COR-L47 (cell line): ENCODE measurements at regions not wholly inside any gene's neighbourhood (a gene's known extent, or its start where the extent isn't known, plus 50 kb on each side); places are given as distances from the start of the nearest gene placed in this dataset.
A peak's percentile ranks its signal among the peaks of the same experiment; 100 is the strongest.

ENCODE experiments used
- DNase-seq: peaks from one replicate; lab custom pipeline; 2025; lab: John Stamatoyannopoulos, UW

DNA sequence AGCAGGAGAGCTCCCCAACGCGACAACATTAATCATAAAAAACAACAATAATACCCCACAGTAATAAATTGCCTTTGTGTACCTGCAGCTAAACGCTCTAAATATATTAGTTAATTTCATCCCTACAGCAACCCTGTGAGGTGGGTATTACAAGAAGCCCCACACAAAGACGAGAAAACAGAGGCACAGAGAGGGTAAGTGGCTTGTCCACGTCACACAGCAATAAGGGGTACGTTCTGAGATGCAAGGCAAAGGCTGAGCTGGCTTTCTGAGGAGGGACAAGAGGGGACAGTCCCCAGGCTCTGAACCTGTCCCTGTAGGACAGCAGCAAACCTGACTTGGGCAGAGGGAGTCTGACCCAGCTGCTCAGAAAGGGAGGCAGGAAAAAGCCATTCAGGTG, 78.2 kb downstream of the NCOR2 start:
- DNase-seq = no peak

DNA sequence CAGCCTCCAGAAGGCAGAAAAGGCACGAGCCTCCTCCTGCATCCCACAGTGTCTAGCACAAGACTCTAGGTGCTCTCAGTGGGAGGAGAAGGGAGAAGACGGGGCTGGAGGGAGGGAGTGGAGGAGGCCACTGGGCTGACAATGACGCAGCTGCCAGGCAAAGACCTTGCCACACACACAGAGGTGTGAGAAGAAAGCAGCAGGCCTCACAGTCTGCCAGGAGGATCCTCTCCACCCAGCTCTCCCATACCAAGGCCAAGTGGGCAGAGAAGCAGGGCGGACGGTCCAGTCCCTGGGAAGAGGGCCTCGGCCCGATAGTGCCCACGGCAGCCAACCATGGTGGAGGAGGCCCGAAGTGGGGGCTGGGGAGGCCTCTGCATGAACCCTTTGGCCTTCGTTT, 78.9 kb downstream of the NCOR2 start:
- DNase-seq = no peak

DNA sequence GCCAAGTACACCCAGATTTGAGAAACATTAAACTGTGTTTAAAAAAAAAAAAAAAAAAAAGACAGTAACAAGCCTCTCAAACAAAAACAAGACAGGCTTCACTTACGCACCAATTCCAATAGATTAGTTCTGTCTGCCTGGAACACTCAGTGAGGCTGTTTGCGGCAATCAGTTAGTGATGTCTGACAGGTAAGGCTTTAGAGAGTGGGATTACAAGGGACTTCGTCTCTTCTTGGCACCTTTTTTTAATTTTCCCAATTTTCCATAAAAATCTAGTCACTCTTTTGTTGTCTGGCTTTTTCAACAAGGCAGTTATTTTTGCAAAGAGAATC, 79.6 kb downstream of the NCOR2 start:
- no peak for DNase-seq

DNA sequence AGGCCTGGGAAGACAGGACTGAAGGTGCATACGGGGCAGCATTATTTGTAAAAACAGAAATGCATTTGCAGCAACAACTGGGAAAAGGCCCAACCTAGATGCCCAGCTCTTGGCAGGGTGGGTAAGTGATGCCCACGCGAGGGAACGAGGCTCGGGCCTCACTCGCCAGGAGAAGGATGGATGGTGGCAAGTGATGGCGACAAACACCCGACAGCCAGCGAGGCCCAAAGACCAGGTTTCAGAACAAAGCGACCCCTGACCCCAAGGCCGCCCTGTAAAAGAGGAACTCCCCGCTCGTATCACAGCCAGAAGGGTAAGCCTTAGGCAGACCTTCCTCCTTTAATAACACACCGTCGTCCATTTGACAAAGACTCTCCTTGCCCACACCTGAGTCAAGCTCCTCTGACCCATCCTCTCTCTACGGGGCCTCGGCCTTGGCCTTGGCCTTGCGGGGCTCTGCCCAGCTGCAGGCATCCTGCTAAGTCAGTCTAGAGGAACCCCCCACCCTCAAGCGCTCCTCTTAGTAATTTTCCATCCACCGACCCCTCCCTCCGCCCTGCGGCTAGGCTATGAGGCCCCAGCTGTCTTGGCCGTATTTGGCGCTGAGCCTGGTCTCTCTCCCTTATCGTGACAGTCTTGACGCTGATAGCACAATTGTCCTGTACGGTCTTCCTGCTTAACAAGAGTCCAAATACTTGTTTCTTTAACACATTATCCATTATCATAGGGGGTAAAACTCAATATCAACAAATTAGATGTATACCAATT, 80.2 kb downstream of the NCOR2 start:
- no peak for DNase-seq

DNA sequence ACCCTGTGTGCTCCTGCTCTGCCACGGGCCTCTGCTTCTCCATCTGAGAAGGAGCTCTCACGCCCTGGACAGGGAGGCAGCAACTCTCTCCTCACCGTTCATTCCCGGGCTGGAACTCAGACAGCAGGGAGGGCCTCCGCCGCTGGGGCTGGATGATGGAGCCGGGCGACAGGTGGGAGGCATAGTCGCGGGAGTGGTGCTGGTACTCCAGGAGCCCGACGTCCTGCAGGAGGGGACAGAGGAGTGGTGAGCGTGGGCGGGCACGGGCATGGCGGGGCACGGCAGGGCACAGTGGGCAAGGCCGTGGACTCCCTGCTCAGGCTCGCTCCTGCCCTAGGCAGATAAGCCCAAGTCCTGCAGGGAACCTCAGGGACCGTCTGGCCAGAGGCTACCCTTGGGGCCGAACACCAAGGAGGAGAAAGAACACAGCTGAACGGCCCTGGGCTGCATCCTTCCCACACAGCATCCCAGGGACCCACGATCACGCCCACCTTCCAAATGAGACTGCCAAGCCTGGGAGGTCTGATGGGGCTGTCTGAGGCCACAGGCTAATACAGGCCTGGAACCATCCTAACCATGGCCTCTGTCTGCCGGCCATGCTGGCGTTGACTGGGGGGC, 81.0 kb downstream of the NCOR2 start:
- no peak for DNase-seq

DNA sequence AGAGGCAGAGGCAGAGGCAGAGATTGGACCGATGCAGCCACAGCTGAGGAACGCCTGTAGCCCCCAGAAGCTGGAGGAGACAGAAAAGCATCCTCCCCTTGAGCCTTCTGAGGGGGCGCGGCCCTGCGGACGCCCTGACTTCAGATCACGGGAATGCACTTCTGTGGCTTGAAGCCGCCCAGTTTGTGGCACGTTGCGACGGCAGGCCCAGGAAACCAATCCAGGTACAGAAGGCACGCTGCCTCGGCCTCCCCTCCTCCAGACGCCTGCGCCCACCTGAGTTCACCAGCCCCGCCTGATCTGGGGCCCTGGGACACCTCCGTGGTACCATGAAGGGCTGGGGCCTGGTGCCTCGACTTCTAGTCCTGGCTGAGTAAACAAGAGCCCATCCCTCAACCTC, 82.0 kb downstream of the NCOR2 start:
- DNase-seq = no peak

DNA sequence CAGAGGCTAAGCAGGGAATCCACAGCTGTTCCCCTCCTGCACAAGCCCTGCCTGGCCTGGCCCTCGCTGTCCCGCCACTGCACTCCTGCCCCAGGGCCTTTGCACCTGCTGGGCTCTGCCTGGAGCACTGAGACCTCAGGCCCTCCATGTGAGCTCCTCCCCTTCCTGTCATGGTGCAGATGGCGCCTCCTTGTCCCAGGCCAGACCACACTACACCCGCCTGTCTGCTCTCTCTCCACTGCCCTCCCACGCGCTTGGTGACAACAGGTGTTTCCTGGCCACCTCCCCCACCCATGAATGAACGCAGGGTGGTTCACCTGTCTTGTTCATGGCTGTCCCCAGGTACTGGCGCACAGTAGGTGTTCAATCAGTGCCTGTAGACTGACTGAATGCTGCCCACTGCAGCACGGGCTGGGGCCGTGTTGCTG, 82.9 kb downstream of the NCOR2 start:
- no peak for DNase-seq

DNA sequence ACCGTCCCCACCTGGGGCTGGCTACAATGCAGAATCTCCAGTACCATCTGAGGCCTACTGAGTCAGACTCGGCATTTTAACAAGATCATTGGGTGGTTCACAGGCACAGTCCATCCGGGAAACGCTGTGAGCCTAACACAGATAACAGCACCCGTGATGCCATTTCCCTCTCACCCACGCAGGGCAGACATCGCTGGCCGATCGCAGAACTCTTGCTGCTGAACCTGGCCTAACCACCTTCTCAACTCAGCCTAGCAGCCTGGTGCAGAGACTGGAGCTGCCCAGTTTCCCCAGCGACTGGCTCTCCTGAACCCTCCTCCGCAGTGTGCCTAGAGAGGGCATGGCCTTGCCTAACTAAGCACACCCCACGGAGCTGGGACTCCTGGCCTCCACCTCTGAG, 83.3 kb downstream of the NCOR2 start:
- DNase-seq = no peak

DNA sequence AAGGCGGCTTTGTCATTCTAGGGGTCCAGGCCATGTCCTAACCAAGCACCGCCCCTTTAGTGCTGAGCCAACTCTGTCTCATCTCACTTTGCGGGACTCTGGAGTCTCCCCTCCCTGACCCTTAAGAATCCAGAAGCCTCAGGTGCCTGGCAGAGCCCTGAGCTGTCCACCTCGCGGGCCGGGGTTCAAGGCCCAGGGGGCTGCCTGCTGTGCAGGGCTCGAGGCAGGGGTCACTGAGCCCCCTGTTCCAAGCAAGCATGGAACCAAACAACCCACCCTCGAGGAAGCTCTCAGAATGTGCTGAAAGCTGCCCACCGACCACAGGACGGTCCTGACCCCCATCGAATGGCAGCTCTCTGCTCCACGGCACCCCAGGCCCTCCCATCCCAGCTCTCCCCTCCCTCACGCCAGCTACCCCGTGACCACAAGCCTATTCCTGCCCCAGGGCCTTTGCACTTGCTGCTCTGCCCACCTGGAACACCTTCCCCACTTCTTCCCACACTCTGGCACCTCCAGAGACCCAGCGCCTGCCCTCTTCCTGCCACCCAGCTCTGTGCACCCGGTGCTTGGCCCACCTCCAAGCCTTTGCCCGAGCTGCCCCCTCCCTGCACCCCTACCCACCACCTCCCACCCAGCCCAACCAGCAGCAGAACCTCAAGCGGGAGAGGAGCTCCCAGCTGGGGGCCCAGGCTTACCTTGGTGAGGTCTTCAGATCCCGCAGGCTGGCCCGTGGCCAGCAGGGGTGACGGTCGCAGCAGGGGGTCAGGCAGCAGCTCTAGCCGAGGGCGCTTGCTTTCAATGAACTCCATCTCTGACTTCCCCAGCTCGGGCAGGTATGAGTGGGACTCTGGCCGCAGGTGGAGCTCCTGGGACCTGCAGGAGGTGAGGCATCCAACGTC, 84.3 kb downstream of the NCOR2 start:
- DNase-seq = no peak

DNA sequence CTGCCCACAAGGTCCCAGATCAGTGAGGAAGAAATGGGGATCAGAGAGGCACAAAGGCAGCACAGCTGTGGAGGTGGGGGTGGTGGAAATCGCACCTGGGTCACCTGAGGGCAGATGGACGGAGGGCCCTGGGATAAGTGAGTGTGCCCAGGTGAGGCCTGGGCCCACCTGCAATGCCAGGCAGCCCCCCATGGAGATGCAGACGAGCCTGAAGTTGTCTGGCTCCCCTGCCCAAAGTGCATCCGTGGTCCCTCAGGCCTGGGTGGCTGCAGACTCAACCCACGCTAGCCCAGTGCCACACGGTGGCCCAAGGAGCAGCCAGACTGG, 84.9 kb downstream of the NCOR2 start:
- DNase-seq = no peak

DNA sequence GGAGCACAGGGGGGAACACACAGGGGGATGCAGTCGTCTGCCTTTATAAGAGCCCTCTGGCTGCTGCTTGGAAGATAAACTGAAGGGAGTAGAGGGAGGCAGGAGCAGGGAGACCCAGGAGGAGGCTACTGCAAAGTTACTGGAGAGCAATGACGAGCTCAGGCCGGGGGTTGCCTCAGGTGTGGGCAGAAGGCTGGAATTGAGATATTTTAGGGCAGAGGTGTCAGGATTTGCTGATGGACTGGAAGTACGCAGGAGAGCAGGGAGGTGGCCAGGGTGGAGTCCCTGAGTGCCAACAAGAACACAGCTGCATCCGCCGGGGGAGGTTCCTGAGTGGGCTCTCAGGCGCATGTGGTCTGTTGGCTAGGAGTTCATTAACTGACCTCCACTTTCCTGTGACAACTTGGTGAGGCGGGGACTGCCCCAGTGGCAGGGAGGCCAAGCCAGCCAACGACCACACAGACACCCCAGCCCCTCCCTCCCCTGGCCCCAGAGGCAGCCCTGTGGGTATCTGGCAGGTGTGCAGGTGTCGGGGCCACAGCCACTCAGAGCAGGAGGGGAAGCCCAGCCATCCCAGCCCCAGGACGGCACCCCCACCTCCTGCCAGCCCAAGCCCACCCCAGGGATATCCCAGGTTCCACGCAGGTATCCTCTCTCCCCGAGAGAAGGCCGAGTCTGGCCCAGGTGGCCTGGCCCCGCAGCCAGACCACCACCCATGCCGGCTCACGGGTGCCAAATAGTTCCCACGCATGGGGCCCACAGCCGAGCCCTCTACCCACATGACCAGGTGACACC, 85.4 kb downstream of the NCOR2 start:
- no peak for DNase-seq

DNA sequence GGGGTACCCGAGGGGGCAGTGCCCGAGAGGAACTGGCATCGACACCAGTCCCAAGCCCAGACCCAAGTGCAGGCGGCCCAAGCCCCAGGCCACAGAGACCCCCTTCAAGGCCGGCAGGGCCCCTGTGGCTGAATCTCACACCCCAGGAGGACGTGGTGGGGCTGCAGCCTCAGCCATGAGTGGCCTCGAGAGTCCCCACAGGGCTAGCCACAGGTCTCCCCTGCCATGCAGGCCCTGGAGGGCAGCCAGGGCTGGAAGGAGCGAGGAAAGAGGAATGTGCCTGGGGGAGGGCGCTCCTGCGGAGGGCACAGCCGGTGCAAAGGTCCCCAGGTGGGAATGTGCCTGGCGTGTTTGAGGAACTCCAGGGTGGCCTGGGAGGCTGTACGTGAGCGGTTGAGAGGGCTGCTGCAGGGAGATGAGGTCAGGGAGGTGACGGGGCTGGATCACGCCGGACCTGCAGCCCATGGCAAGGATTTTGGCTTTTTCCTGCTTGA, 86.1 kb downstream of the NCOR2 start:
- no peak for DNase-seq

DNA sequence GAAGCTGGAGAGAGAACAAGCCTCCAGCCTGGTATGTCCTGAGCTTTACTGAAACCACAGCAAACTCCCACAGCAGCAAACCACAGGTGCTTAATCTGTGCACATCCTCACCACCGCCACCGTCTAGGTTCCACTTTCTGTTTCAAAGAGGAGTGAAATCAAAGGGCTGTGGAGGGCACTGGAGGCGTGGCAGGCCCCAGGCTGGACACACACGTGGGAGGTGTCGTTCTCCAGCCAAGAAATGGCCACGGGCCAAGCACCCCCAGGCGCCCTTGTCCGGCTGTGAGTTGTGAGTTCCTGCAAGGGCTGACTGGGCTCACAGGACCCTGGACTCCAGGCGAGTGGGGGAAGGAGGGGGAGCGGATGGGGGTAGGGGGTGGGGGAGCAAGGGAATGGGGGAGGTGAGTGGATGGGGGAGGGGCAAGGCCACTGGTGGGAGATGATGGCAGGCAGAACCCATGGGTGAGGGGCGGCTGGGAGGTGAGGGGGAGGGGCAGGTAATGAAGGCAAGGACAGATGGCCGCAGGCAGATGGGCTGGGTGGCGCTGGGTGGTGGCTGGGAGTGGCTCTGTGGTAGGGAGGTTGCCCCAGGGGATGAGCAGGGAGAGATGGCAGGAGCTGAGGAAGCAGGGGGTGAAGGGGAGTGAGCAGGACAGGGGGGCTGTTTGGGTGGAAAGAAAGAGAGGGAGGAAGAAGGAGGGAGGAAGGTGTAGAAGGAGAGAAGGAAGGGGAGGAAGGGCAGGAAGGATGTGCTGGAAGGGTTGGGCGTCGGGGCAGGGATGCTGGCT, 86.7 kb downstream of the NCOR2 start:
- DNase-seq = peak; percentile 30

DNA sequence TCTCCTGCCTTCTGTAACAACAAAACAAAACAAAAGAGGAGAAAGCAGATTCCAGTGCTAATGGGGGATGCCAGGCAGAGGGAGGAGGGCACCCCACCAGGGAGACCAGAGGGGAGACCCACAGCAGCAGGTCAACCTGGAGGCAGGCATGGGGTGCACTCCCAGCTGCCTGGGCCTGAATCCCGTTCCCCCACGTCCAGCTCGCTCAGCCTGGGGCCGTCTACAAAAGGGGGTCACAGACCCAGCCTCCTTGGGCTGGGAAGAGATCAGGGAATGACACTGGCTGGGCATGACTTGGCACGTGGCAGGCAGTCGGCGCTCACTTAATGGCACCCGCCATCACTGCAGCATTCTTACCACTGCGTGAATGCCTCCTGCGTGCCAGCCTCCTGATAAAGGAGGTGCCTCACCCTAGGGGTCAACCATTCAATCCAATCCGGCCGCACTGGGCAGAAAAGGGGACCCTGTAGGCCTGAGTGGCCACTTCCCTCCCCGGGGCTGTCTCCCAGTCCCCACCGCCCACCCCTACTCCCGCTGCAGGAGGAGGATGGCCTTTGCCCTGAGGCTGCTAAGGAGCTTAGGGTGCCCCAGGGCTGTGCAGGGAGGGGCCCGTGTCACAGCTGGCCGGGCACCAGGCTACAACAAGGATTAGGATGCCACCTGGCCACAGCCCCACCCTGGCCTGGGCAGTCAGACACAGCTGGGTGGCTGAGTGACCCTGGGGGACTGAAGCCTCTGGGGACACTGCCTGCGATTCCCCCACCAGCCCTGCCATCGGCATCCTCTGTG, 87.5 kb downstream of the NCOR2 start:
- no peak for DNase-seq

DNA sequence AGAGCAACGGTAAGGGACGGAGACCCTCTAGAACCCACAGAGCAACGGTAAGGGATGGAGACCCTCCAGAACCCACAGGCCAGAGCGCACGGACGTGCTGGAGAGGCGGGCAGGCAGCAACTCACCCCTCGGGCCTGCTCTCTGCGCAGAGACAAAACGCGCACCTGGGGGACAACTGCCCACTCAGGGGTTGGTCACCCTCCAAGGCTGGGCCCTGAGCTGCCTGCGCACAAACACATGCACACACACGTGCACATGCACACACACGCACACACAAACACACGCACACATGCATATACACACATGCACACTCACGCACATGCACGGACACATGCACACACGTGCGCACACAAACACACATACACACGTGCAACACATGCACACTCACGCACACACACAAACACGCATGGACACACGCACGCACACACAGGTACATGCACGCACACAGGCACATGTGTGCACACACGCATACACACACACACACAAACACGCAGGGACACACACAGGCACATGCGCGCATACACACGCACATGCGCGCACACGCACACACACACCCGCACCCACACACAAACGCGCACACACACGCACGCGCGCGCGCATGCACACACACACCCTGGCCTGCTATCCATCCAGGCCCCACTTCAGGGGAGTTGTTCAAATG, 88.3 kb downstream of the NCOR2 start:
- no peak for DNase-seq

DNA sequence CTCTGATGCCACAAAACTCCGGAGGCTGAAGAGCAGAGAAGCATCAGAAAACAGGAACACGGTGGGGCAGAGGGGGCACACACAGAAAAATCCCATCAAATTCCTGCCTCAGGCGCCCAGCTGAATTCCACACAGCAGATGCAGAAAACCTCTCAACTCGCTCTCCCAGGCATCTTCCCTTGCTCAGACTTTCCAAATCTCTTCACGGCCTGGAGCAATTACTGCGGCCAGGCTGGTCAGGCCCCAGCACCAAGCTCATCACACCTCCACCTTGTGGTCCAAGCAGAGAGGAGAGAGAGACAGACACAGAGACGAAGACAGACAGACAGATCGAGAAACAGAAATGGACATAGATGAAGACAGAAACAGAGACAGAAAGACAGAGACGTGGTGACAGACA, 89.0 kb downstream of the NCOR2 start:
- DNase-seq = no peak

DNA sequence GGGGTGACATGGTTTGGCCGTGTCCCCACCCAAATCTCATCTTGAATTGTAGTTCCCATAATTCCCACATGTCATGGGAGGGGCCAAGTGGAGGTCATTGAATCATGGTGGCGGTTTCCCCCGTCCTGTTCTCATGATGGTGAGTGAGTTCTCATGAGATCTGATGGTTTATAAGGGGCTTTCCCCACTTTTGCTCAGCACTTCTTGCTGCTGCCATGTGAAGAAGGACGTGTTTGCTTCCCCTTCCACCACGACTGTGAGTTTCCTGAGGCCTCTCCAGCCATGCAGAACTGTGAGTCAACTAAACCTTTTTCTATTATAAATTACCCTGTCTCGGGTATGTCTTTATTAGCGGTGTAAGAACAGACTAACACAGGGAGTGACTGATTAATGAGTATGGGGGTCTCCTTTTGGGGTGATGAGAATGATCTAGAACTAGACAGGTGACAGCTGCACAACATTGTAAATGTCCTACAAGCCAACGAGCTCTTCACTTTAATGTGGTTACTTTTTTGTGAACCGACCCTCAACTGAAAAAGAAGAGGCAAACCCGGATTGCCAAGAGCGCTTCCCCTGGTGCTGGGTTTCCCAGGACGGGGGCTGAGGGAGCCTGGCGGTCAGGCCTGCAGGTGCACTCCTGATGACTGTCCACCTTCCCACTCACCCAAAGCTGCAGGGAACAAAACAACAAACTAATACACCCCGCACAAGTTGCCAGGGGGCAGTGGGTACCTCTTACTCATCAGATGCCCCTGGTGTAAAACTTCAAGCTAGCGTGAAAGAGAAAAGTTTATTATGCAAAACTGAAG, 90.1 kb downstream of the NCOR2 start:
- DNase-seq = no peak

DNA sequence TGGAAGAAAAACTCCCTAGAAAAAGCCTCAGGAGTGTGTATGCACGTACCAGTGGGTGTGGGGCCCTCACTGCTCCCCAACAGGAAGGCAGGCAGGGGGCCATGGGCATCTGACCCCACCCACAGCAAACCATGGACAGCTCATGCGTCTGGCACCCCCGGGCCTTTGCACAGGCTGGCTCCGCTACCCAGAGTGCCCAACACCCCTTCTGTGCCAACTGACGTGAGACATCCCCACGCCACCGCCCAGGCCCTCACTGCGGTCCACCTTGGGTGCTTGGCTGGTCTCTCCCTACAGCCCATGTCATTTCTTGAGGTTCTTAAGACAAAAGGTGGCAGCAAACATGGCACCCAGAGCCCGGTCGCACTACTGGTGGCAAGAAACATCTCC, 91.4 kb downstream of the NCOR2 start:
- DNase-seq = no peak
